Testis (tissue), 2 donors: ENCODE measurements at regions not wholly inside any gene's neighbourhood (a gene's known extent, or its start where the extent isn't known, plus 50 kb on each side); places are given as distances from the start of the nearest gene placed in this dataset.
A peak's percentile ranks its signal among the peaks of the same experiment; 100 is the strongest.

ENCODE experiments used
- DNase-seq: peaks from one replicate; pipeline ENCODE4 v3.0.0-alpha.2; 2019
- H3K27ac ChIP-seq, 2 donors: fragments of 200-600 bp; sonication (generic); one replicate each; pipeline ENCODE4 v1.5.1; 2019
- H3K27me3 ChIP-seq: fragments of 200-600 bp; sonication (generic); one replicate; pipeline ENCODE4 v1.5.1; 2019
- H3K36me3 ChIP-seq: fragments of 200-600 bp; sonication (generic); one replicate; pipeline ENCODE4 v1.5.1; 2017; ENCODE audit warnings: low read depth; ENCODE audit errors: missing control alignments
- H3K4me1 ChIP-seq: fragments of 200-600 bp; sonication (generic); one replicate; pipeline ENCODE4 v1.5.1; 2019
- H3K4me3 ChIP-seq, 2 donors: fragments of 200-600 bp; sonication (generic); one replicate each; pipeline ENCODE4 v1.5.1; 2017 to 2019
- H3K9me3 ChIP-seq: fragments of 200-600 bp; sonication (generic); one replicate; pipeline ENCODE4 v1.5.1; 2017
- CTCF ChIP-seq, 3 experiments: fragments of 450-650 bp in 2 of 3; fragments of 200-600 bp in 1 of 3; sonication (generic) in 1 of 3; IDR thresholded peaks; one replicate each; pipeline ENCODE4 v1.5.1; 2016 to 2019; ENCODE audit warnings: antibody characterized with exemption in 3 of 3, mild to moderate bottlenecking in 2 of 3, moderate library complexity in 1 of 3
- POLR2A ChIP-seq: fragments of 450-650 bp; IDR thresholded peaks from one replicate; pipeline ENCODE4 v1.6.1; 2017; ENCODE audit warnings: antibody characterized with exemption, mild to moderate bottlenecking, moderate library complexity
- WGBS, 2 donors: methylation state at CpG; one replicate each; pipeline ENCODE4 v1.1.5; 2018; 5-methylcytosine and 5-hydroxymethylcytosine counted together
- intact Hi-C: fragments of 100-400 bp; cut with DNase I; formaldehyde crosslinking; loops from one replicate; pipeline ENCODE4 v1.15.1; 2023; ENCODE audit warnings: low total_unique reads

GRCh38 chr9:7983490-7983889 lies 183.9 kb upstream of the DMAC1 start:
- Histone ChIP-seq H3K27me3 (no peaks in the 10 kb centered on the region), H3K4me3 (no peak overlapping the region), H3K27ac (peak overlapping the region; percentile 65 to 73), H3K36me3 (no peaks in the 10 kb centered on the region), H3K9me3 (no peaks in the 10 kb centered on the region), H3K4me1 (peaks cover 19% of the 10 kb centered on the region)
- DNase-seq: peak; percentile 31
- 28 to 41% methylated on average over 5 of the region's 5 CpGs for WGBS, 2 donors
- intact Hi-C loops: no loop called here
- TF ChIP-seq POLR2A: no peak
- no peak for TF ChIP-seq CTCF (IDR thresholded peaks at IDR 0.05)

- no peak for DNase-seq
- 65 to 78% methylated on average over 4 of the region's 4 CpGs for WGBS, 2 donors
- Histone ChIP-seq H3K36me3 (no peaks in the 10 kb centered on the region), H3K9me3 (no peaks in the 10 kb centered on the region), H3K27me3 (no peaks in the 10 kb centered on the region), H3K4me1 (peaks cover 19% of the 10 kb centered on the region), H3K27ac (peak overlapping the region; percentile 65 to 73), H3K4me3 (no peak overlapping the region)
- intact Hi-C loops: no loop called here
- TF ChIP-seq CTCF (IDR thresholded peaks at IDR 0.05) (no peak), POLR2A (no peak)
Measured at GRCh38 chr9:7982907-7983306, 183.3 kb upstream of the DMAC1 start.

- H3K36me3 ChIP-seq: no peaks in the 10 kb centered on the region
- DNase-seq: no peak
- no peaks in the 10 kb centered on the region for H3K27me3 ChIP-seq
- H3K4me3 ChIP-seq: no peak overlapping the region
- H3K27ac ChIP-seq: no peak overlapping the region
- H3K9me3 ChIP-seq: no peaks in the 10 kb centered on the region
- peaks cover 19% of the 10 kb centered on the region for H3K4me1 ChIP-seq
- TF ChIP-seq POLR2A: no peak
- no peak for TF ChIP-seq CTCF (IDR thresholded peaks at IDR 0.05)
- intact Hi-C loops: no loop called here
- 73 to 77% methylated on average over 2 of the region's 2 CpGs for WGBS, 2 donors
Measured at GRCh38 chr9:7980691-7981289, 181.2 kb upstream of the DMAC1 start.

GRCh38 chr9:7980041-7980440 lies 180.5 kb upstream of the DMAC1 start:
- H3K36me3 ChIP-seq: no peaks in the 10 kb centered on the region
- H3K4me3 ChIP-seq: no peak overlapping the region
- peaks cover 19% of the 10 kb centered on the region for H3K4me1 ChIP-seq
- no peak for TF ChIP-seq POLR2A
- no peak for TF ChIP-seq CTCF (IDR thresholded peaks at IDR 0.05)
- WGBS, 2 donors: 70 to 74% methylated on average over 2 of the region's 2 CpGs
- H3K27ac ChIP-seq: no peak overlapping the region
- DNase-seq: no peak
- H3K9me3 ChIP-seq: no peaks in the 10 kb centered on the region
- H3K27me3 ChIP-seq: no peaks in the 10 kb centered on the region
- intact Hi-C loops: no loop called here

GRCh38 chr9:7979611-7980010 lies 180.0 kb upstream of the DMAC1 start:
- Histone ChIP-seq H3K27ac (no peak overlapping the region), H3K4me1 (peaks cover 16% of the 10 kb centered on the region), H3K4me3 (no peak overlapping the region), H3K36me3 (no peaks in the 10 kb centered on the region), H3K9me3 (no peaks in the 10 kb centered on the region), H3K27me3 (no peaks in the 10 kb centered on the region)
- WGBS, 2 donors: 47 to 49% methylated on average over 5 of the region's 5 CpGs
- no peak for TF ChIP-seq CTCF (IDR thresholded peaks at IDR 0.05)
- TF ChIP-seq POLR2A: no peak
- intact Hi-C loops: no loop called here
- no peak for DNase-seq
